H1 (cell line): ENCODE measurements at regions not wholly inside any gene's neighbourhood (a gene's known extent, or its start where the extent isn't known, plus 50 kb on each side); places are given as distances from the start of the nearest gene placed in this dataset.

ENCODE experiments used
- CTCF ChIA-PET: fragments of 300-600 bp; sonication (Branson Sonifier 250); formaldehyde crosslinking; loops from one replicate; lab custom pipeline; 2021; ENCODE audit not compliant: partially characterized antibody; lab: Charles Lee
- POLR2A ChIA-PET: fragments of 300-600 bp; sonication (Branson Sonifier 250); formaldehyde crosslinking; loops from one replicate; lab custom pipeline; 2021; ENCODE audit warnings: inconsistent platforms; ENCODE audit not compliant: partially characterized antibody; lab: Charles Lee
- DNase-seq, 2 experiments: peaks; one replicate each; pipeline versions ENCODE4 v3.0.0 to v3.0.0-alpha.2; 2010 to 2022; ENCODE audit warnings: low spot score in 2 of 2, low read depth in 1 of 2, mixed read lengths in 1 of 2
- FAIRE-seq: peaks from 2 replicates; lab custom pipeline; 2011; peaks lifted over from hg19 to GRCh38; lab: Jason Lieb, UNC
- H2AFZ ChIP-seq: 2 replicates; pipeline ENCODE4 v1.8.1; 2012; ENCODE audit warnings: low read length, inconsistent platforms
- H2AK5ac ChIP-seq: 2 replicates; pipeline ENCODE4 v1.6.1; 2013; ENCODE audit warnings: low read depth, low read length
- H2BK120ac ChIP-seq: replicated peaks from 2 replicates; pipeline ENCODE3; 2013; ENCODE audit warnings: low read depth, low read length, inconsistent platforms
- H2BK12ac ChIP-seq: 2 replicates; pipeline ENCODE4 v1.6.1; 2013; ENCODE audit warnings: low read depth, low read length
- H2BK15ac ChIP-seq: 2 replicates; pipeline ENCODE4 v1.6.1; 2013; ENCODE audit warnings: low read length
- H2BK20ac ChIP-seq: 2 replicates; pipeline ENCODE4 v1.6.1; 2013; ENCODE audit warnings: low read length
- H2BK5ac ChIP-seq: 2 replicates; pipeline ENCODE4 v1.6.1; 2013; ENCODE audit warnings: low read depth, low read length
- H3K14ac ChIP-seq: 2 replicates; pipeline ENCODE4 v1.6.1; 2013; ENCODE audit warnings: inconsistent platforms; ENCODE audit not compliant: insufficient read length
- H3K18ac ChIP-seq: 2 replicates; pipeline ENCODE4 v1.6.1; 2013; ENCODE audit warnings: low read length; ENCODE audit errors: extremely low read depth
- H3K23ac ChIP-seq: 2 replicates; pipeline ENCODE4 v1.6.1; 2013; ENCODE audit warnings: inconsistent platforms; ENCODE audit not compliant: insufficient read length
- H3K23me2 ChIP-seq: 2 replicates; pipeline ENCODE4 v1.6.1; 2013; ENCODE audit warnings: low read depth, low read length
- H3K27ac ChIP-seq: 2 replicates; pipeline ENCODE4 v1.6.1; 2011; ENCODE audit warnings: low read depth, low read length, inconsistent platforms
- H3K27me3 ChIP-seq, 4 experiments: replicated peaks in 1 of 4; 1 replicate in 1 of 4; 2 replicates in 3 of 4; pipeline versions ENCODE4 v1.6.1 to v1.8.1; 2011 to 2013; ENCODE audit warnings: low read length in 3 of 4, mild to moderate bottlenecking in 3 of 4, inconsistent platforms in 2 of 4, mixed read lengths in 2 of 4, moderate library complexity in 1 of 4; ENCODE audit not compliant: control insufficient read depth in 3 of 4, insufficient read depth in 3 of 4; ENCODE audit errors: extremely low read depth in 1 of 4
- H3K36me3 ChIP-seq, 4 experiments: 2 replicates each; pipeline versions ENCODE4 v1.6.1 to v1.8.1; 2011 to 2013; ENCODE audit warnings: mild to moderate bottlenecking in 4 of 4, low read length in 3 of 4, moderate library complexity in 2 of 4, control low read depth in 1 of 4, inconsistent platforms in 1 of 4; ENCODE audit not compliant: insufficient read depth in 4 of 4, control insufficient read depth in 2 of 4
- H3K4ac ChIP-seq: replicated peaks from 2 replicates; pipeline ENCODE3; 2013; ENCODE audit warnings: low read length, low read depth, mixed read lengths, inconsistent platforms; ENCODE audit not compliant: insufficient read length
- H3K4me1 ChIP-seq, 4 experiments: replicated peaks in 1 of 4; 1 replicate in 1 of 4; 2 replicates in 3 of 4; pipeline versions ENCODE4 v1.6.1 to v1.8.1; 2011 to 2013; ENCODE audit warnings: low read length in 3 of 4, inconsistent platforms in 2 of 4, mixed read lengths in 1 of 4; ENCODE audit not compliant: insufficient read depth in 4 of 4, control insufficient read depth in 3 of 4
- H3K4me2 ChIP-seq, 2 experiments: 2 replicates each; pipeline versions ENCODE4 v1.6.1 to v1.8.1; 2011 to 2013; ENCODE audit warnings: low read depth in 2 of 2, low read length in 2 of 2, control low read depth in 1 of 2, inconsistent platforms in 1 of 2, mild to moderate bottlenecking in 1 of 2; ENCODE audit not compliant: insufficient read depth in 1 of 2
- H3K4me3 ChIP-seq, 4 experiments: fragments of 200-600, 300-600 bp in 1 of 4; sonication (generic), shearing (Covaris generic), sonication (Bioruptor Twin) in 1 of 4; 2 replicates each; pipeline versions ENCODE4 v1.5.1 to v1.8.1; 2011 to 2016; ENCODE audit warnings: low read length in 4 of 4, low read depth in 3 of 4, control low read depth in 2 of 4, inconsistent platforms in 2 of 4, mild to moderate bottlenecking in 2 of 4, mixed read lengths in 1 of 4, moderate library complexity in 1 of 4; ENCODE audit not compliant: insufficient read depth in 2 of 4; ENCODE audit errors: extremely low read depth in 1 of 4
- H3K56ac ChIP-seq: replicated peaks from 2 replicates; pipeline ENCODE3; 2013; ENCODE audit warnings: low read depth, mild to moderate bottlenecking, mixed read lengths, low read length, inconsistent platforms; ENCODE audit not compliant: insufficient read length
- H3K79me1 ChIP-seq: 2 replicates; pipeline ENCODE4 v1.6.1; 2013; ENCODE audit warnings: low read depth, low read length, control low read depth
- H3K79me2 ChIP-seq, 2 experiments: 2 replicates each; pipeline versions ENCODE4 v1.6.1 to v1.8.1; 2012 to 2013; ENCODE audit warnings: low read length in 2 of 2, mild to moderate bottlenecking in 2 of 2, inconsistent platforms in 1 of 2; ENCODE audit not compliant: insufficient read depth in 2 of 2, control insufficient read depth in 1 of 2
- H3K9ac ChIP-seq, 4 experiments: replicated peaks in 1 of 4; 1 replicate in 1 of 4; 2 replicates in 3 of 4; pipeline versions ENCODE4 v1.6.1 to v1.8.1; 2011 to 2013; ENCODE audit warnings: low read depth in 3 of 4, low read length in 3 of 4, control low read depth in 2 of 4, mild to moderate bottlenecking in 2 of 4, moderate library complexity in 2 of 4, inconsistent platforms in 1 of 4; ENCODE audit errors: extremely low read depth in 1 of 4
- H3K9me3 ChIP-seq, 2 experiments: 2 replicates each; pipeline versions ENCODE4 v1.6.1 to v1.8.1; 2012 to 2013; ENCODE audit warnings: mild to moderate bottlenecking in 2 of 2, moderate library complexity in 2 of 2, control low read depth in 1 of 2, inconsistent platforms in 1 of 2, low read depth in 1 of 2, low read length in 1 of 2, mixed read lengths in 1 of 2; ENCODE audit not compliant: insufficient read depth in 2 of 2
- H4K20me1 ChIP-seq, 2 experiments: replicated peaks in 1 of 2; 2 replicates each; pipeline versions ENCODE3 to v1.8.1; 2011 to 2013; ENCODE audit warnings: inconsistent platforms in 2 of 2, low read length in 2 of 2, mild to moderate bottlenecking in 1 of 2; ENCODE audit not compliant: insufficient read depth in 2 of 2, control insufficient read depth in 1 of 2
- H4K5ac ChIP-seq: 2 replicates; pipeline ENCODE4 v1.6.1; 2013; ENCODE audit warnings: low read length, low read depth, mixed read lengths, inconsistent platforms; ENCODE audit not compliant: insufficient read length
- H4K8ac ChIP-seq: 2 replicates; pipeline ENCODE4 v1.8.0; 2013; ENCODE audit warnings: mild to moderate bottlenecking, moderate library complexity, low read length, inconsistent platforms; ENCODE audit not compliant: insufficient read depth; ENCODE audit errors: extremely low read depth
- H4K91ac ChIP-seq: replicated peaks from 2 replicates; pipeline ENCODE3; 2013; ENCODE audit warnings: low read length, mixed read lengths, inconsistent platforms; ENCODE audit not compliant: insufficient read length
- SAP30 ChIP-seq: fragments of 300-600 bp; sonication (generic); IDR thresholded peaks from 2 replicates; pipeline ENCODE4 v1.7.1; 2012; ENCODE audit warnings: low read length, moderate library complexity, mild to moderate bottlenecking, inconsistent platforms; ENCODE audit not compliant: insufficient read depth, insufficient replicate concordance
- WGBS, 2 experiments: shearing (Covaris generic) in 1 of 2; methylation state at CpG; one replicate each; pipeline versions ENCODE4 v1.1.6 to v1.1.7; 2013 to 2015; ENCODE audit warnings: low lambda C conversion rate in 2 of 2, mixed read lengths in 2 of 2, inconsistent platforms in 1 of 2, low coverage in 1 of 2, missing lambda C conversion rate in 1 of 2; ENCODE audit not compliant: insufficient replicate concordance in 2 of 2, insufficient coverage in 1 of 2, insufficient read length in 1 of 2; ENCODE audit errors: extremely low coverage in 1 of 2, missing lambda C conversion rate in 1 of 2; 5-methylcytosine and 5-hydroxymethylcytosine counted together
- TF ChIP-seq, protein P1 (sequence below): IDR thresholded peaks from 2 replicates; pipeline ENCODE4 v1.6.1; 2012; ENCODE audit warnings: inconsistent platforms
- TF ChIP-seq, protein P2 (sequence below), 3 experiments: IDR thresholded peaks; 1 replicate in 2 of 3; 2 replicates in 1 of 3; pipeline versions ENCODE4 v1.5.1 to v1.6.1; 2011; ENCODE audit warnings: low read length in 3 of 3, mild to moderate bottlenecking in 3 of 3, inconsistent platforms in 2 of 3, low read depth in 1 of 3, moderate library complexity in 1 of 3; ENCODE audit not compliant: insufficient read depth in 1 of 3; ENCODE audit errors: control extremely low read depth in 1 of 3

DNA sequence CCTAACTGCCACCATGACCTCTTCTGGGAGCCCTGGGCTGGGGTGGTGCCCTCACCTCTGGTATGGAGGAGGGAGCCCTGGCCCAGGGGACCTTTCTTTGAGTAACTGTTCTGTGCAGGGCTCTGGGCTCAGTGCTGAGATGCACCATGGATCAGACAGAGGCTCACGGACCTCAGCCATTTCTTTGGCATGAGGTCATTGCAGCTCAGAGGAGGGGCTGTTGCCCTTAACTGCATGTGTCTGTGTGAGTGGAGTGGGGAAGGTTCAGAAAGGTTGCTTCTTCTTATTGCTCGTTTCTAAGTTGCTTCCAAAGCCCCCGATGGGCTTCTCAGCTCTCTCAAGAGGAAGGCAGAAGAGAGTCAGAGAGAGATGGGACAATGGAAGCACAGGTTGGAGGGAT is 233.9 kb downstream of the RPS24 start:
- no peaks in the 10 kb centered on the region for H3K27me3 ChIP-seq
- H3K27ac ChIP-seq = no peak overlapping the region
- 90% methylated on average over 3 of the region's 3 CpGs; no CpG with 5 or more reads in 1 of the 2 experiments for WGBS, 2 experiments
- H3K4ac ChIP-seq = no peak overlapping the region
- no peak overlapping the region for H3K4me2 ChIP-seq
- no peak overlapping the region for H2BK120ac ChIP-seq
- POLR2A ChIA-PET = no interaction called here
- no peak for FAIRE-seq
- H2BK15ac ChIP-seq = no peak overlapping the region
- H3K18ac ChIP-seq = no peak overlapping the region
- H3K14ac ChIP-seq = no peak overlapping the region
- H4K5ac ChIP-seq = no peak overlapping the region
- TF ChIP-seq SAP30 = no peak
- TF ChIP-seq, protein P1, sequence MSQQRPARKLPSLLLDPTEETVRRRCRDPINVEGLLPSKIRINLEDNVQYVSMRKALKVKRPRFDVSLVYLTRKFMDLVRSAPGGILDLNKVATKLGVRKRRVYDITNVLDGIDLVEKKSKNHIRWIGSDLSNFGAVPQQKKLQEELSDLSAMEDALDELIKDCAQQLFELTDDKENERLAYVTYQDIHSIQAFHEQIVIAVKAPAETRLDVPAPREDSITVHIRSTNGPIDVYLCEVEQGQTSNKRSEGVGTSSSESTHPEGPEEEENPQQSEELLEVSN = no peak
- TF ChIP-seq, protein P2, sequence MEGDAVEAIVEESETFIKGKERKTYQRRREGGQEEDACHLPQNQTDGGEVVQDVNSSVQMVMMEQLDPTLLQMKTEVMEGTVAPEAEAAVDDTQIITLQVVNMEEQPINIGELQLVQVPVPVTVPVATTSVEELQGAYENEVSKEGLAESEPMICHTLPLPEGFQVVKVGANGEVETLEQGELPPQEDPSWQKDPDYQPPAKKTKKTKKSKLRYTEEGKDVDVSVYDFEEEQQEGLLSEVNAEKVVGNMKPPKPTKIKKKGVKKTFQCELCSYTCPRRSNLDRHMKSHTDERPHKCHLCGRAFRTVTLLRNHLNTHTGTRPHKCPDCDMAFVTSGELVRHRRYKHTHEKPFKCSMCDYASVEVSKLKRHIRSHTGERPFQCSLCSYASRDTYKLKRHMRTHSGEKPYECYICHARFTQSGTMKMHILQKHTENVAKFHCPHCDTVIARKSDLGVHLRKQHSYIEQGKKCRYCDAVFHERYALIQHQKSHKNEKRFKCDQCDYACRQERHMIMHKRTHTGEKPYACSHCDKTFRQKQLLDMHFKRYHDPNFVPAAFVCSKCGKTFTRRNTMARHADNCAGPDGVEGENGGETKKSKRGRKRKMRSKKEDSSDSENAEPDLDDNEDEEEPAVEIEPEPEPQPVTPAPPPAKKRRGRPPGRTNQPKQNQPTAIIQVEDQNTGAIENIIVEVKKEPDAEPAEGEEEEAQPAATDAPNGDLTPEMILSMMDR (IDR thresholded peaks at IDR 0.05; ENCODE audit: control extremely low read depth in 1 of 3, insufficient read depth in 1 of 3, low read depth in 1 of 3, low read length in 3 of 3) = no peak
- TF ChIP-seq, all 59 proteins: peak for 0
- Histone ChIP-seq H3K36me3 (no peaks in the 10 kb centered on the region), H3K4me1 (no peaks in the 10 kb centered on the region), H3K4me3 (no peak overlapping the region), H4K91ac (no peak overlapping the region), H3K79me1 (no peaks in the 10 kb centered on the region), H3K79me2 (no peaks in the 10 kb centered on the region), H2BK20ac (no peak overlapping the region), H3K56ac (no peak overlapping the region), H3K9me3 (peaks cover 0 to 5% of the 10 kb centered on the region in 2 experiments; a peak in 1 of 4 replicates), H4K8ac (no peak overlapping the region), H2BK12ac (no peak overlapping the region), H4K20me1 (no peaks in the 10 kb centered on the region), H2AK5ac (no peak overlapping the region), H2AFZ (no peak overlapping the region), H3K23ac (no peak overlapping the region), H3K23me2 (no peaks in the 10 kb centered on the region), H2BK5ac (no peak overlapping the region), H3K9ac (no peak overlapping the region)
- CTCF ChIA-PET = interaction anchor here (0.5 to 10.6 kb wide), 3 partner anchors 13 to 1210 kb away, joined by 3 to 94 read pairs (median 4); no protein-coding TSS in a partner anchor
- no peak for DNase-seq
